ENCODE measurements at regions not wholly inside any gene's neighbourhood (a gene's known extent, or its start where the extent isn't known, plus 50 kb on each side); places are given as distances from the start of the nearest gene placed in this dataset.
"Not testable (repeated sequence)": the region's sequence is repeated elsewhere in the genome, so short reads cannot be mapped to it uniquely, and the experiment has no call there.

DNA sequence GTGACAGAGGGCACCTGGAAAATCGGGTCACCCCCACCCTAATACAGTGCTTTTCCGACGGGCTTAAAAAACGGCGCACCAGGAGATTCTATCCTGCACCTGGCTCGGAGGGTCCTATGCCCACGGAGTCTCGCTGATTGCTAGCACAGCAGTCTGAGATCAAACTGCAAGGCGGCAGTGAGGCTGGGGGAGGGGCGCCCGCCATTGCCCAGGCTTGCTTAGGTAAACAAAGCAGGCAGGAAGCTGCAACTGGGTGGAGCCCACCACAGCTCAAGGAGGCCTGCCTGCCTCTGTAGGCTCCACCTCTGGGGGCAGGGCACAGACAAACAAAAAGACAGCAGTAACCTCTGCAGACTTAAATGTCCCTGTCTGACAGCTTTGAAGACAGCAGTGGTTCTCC, 168.2 kb upstream of the SPIN4 start:
- TF ChIP-seq, protein P1, sequence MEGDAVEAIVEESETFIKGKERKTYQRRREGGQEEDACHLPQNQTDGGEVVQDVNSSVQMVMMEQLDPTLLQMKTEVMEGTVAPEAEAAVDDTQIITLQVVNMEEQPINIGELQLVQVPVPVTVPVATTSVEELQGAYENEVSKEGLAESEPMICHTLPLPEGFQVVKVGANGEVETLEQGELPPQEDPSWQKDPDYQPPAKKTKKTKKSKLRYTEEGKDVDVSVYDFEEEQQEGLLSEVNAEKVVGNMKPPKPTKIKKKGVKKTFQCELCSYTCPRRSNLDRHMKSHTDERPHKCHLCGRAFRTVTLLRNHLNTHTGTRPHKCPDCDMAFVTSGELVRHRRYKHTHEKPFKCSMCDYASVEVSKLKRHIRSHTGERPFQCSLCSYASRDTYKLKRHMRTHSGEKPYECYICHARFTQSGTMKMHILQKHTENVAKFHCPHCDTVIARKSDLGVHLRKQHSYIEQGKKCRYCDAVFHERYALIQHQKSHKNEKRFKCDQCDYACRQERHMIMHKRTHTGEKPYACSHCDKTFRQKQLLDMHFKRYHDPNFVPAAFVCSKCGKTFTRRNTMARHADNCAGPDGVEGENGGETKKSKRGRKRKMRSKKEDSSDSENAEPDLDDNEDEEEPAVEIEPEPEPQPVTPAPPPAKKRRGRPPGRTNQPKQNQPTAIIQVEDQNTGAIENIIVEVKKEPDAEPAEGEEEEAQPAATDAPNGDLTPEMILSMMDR (IDR thresholded peaks at IDR 0.05): not testable (repeated sequence)
- not testable (repeated sequence) for TF ChIP-seq ZFX (IDR thresholded peaks at IDR 0.05; ENCODE audit: borderline replicate concordance)

Measured in 22Rv1 (cell line).